GM19035 (cell line): ENCODE measurements at regions not wholly inside any gene's neighbourhood (a gene's known extent, or its start where the extent isn't known, plus 50 kb on each side); places are given as distances from the start of the nearest gene placed in this dataset.

Experiments
- ATAC-seq: cut with Tn5 transposase; IDR thresholded peaks from one replicate; pipeline ENCODE4 v1.9.1; 2021; ENCODE audit not compliant: unreplicated experiment

DNA sequence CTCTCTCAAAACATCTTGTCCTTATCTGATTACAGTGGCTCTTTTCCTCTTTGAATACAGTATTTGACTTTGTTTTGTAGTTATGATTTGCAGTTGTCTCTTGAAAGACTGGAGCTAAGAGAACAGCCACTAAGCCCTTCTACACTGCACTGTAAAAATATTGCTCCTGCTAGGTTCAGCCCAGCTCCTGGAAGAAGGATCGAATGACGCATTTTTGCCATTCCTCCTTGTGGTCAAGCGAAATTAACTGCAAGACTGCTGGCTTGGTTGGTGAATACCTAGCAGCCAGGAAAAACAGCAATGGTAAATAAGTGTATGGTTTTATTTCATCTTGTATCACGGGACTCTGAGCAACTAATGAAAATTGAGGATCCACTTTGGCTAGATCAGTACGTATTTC, 407.8 kb upstream of the CDH2 start:
- ATAC-seq = no peak

DNA sequence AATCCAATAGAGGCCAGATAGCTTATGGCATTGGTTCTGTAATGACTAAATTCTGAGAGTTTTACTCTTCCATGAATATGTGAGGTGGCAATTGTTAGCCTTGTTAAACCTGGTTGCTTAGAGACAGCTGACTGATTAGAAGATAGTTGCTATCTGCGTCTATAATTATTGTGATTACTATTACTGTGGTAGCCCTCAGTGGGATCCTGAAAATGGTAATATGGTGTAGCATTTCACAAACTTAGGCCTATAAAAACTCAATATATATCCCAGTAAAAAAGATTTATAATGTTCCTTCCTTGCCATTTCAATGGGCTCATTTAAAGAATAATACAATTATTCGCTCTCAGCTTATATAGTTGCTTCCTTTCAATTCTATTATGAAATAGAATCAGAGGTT, 405.8 kb upstream of the CDH2 start:
- ATAC-seq = no peak

DNA sequence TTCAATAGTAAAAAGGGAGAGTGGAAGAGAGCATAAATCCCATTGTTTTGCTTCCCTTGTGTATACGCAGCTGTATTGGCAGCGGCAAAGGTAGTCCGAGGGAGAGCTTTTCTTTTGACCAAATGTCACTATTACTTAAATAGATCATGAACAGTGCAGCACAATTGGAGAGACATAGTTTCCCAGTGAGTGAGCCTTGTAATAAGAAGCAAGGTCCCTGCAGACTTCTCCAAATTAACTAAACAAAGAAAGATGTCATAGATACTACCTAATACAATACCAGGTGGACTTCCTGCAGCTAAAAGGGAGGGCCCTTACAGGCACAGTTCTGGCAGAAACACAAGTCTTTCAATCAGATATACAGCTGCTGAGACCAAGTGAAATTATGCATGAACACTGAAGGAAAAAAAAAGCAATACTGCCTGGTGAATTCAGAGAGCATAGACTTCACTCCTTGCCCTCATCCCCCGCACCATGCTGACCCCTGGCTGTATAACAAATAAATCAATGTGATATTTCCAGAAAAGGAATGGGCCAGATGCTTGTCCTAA, 404.7 kb upstream of the CDH2 start:
- ATAC-seq = no peak

DNA sequence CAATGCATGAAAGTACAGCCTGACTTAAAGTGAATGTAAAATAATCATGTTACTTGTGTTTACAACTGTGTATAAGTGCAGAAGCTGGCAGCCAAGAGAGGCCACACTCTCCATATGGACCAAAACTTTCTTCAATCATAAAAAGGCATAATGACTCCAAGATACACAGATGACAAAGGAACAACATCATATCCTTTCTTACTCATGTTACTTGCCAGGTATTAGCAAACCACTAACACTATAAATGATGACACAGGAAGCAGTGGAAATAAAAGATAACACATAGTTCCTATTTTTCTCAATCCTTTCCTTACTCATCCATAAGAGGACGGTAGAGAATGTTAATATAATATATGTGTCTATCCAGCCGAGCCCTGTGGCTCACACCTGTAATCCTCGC, 400.0 kb upstream of the CDH2 start:
- ATAC-seq = no peak

DNA sequence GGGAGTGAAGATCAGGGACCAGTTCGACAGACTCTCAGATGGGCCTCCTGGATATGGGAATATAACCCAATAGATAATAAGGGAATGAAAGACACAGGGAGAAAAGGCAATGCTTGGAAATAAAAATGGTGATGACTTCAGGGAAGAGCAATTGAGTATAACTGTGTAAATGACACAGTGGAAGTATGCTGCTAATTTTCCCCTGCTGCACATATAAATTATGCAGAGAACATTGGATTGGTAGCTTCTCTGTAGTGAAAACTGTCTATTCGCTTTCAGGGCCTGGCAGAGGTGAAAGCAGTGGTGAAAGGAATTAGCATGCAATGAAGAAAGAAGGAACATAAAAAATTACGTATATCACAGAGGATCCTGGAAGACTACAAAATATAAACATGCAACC, 398.2 kb upstream of the CDH2 start:
- ATAC-seq = no peak

DNA sequence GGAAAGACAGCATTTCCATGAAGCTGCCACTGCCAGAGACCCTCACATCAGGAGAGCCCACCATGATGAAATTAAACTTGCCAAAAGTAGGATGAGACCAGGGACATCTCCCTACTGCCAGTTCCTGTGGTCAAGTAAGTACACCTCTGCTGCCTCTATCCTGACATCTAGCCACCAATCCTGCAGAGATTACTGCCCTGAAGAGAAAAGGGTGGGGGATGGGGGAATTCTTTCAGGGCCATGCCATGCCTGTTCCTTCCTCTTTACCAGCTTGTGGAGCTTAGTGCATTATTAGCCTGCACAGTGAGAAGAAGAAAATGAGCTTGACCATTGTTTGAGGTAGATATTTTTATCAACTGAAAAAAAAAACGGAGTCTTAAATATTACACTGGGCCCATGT, 397.2 kb upstream of the CDH2 start:
- no peak for ATAC-seq

DNA sequence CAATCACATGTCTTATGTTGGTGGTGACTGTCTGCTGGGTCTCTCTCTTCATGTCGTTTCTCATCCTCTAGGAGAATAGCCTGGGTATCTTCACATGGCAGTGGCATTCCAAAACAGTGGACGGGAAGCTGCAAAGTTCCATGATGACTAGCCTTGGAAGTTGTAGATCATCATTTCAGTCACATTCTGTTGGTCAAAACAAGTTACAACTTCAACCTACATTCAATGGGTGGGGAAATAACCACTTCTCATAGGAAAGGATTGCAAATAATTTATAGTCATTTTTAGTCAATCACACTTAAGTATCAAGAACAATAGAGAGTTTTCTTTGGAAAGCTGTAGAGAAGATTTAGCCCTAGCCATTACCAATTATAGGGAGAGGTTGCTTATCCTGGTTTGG, 395.0 kb upstream of the CDH2 start:
- no peak for ATAC-seq

DNA sequence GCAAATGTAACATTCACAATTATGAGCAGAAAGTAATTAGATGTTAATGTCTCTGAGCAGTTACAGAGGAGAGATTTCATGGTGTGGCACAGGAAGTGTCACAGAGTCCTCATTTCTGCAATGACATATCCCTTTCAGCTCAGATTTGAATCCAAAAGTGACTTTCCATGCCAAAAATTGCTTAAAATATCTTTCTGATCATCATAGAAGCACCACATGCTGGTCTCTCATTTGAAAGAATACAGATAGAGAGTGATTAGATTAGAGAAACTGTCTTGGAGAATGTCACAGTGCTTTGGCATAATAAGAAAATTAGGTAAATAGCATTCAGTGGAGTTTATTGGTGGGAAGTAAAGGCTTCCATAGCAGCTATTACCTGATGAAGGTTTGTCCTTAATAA, 383.4 kb upstream of the CDH2 start:
- ATAC-seq = no peak

DNA sequence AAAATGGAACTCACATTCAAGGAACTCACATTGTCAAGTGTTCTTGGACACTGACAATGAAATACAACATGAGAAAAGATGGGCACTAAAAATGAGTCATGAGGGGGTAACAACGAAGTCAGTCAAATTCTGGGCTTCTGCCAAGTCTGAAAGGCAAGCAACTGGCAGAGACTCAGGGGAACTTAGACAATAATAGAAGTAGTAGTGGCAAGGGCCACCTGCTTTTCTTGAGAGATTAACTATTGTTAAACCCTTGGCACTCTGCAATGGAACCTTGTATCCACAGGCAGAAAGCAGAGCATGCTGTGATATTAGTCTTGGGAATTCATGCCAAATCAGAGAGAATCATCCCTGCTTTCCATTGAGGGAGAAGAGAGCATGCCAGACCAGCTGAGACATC, 382.6 kb upstream of the CDH2 start:
- ATAC-seq = no peak

DNA sequence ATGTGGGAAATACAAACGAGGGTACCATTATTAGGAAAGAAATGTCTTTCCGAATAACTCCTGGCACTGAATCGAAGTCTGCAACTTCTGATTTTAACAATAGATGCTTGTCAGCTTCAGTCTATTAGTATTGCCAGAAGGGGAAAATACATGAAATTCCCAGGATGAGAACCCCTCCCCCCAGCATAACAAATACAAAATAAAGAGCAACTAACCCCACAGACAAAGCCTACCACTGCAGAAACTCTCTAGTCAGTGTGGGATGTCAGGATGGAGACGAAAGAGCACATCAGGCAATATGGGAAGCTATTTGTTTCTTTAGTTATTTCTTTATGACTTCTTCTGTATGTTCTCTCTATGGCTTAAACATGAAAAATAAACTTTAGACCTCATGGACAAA, 365.0 kb upstream of the CDH2 start:
- no peak for ATAC-seq

DNA sequence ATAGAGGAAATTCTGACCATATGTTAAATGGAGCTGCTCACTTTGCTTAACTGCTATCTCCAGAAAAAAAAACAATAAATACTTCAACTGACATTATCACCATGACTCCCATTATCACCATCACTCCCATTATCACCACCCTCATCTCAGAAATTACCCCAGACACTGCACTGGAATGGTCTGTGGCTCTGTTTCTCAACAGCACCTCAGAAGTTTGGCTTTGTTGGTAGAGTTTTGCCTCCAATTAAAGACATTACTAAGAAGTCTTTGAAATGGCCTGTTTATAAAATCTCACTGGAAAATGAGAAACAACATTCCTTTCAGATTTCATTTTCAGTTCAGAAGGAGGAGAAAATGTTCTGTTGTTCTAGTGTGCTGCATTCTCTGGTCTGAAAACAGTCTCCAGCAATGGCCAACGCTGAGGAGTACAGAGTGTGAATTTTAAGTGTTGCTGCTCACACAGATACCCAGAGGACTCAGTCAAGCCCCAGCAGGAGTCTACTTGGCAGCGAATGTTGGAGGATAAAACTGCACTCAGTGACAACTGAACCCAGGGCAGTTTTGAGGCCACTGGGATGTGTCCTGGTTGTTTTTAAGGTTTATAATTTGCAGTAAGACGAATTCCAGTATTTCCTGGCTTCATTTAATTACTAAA, 364.5 kb upstream of the CDH2 start:
- no peak for ATAC-seq

DNA sequence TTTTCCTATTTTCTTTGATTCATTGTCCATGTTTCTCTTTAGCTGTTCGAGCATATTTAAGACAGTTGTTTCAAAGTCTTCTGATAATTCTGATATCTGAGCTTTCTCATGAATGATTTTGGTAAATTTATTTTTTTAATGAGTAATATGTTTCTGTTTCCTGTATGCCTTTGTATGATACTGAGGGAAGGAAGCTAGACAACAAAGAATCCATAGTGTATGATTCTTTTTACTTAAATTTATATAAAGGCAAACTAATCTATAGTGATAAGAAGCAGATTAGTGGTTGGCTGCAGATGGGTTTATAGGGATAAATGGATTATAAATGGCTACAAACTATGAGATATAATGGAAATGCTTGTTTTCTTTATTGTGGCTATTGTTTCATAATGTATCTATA, 352.7 kb upstream of the CDH2 start:
- ATAC-seq = no peak

DNA sequence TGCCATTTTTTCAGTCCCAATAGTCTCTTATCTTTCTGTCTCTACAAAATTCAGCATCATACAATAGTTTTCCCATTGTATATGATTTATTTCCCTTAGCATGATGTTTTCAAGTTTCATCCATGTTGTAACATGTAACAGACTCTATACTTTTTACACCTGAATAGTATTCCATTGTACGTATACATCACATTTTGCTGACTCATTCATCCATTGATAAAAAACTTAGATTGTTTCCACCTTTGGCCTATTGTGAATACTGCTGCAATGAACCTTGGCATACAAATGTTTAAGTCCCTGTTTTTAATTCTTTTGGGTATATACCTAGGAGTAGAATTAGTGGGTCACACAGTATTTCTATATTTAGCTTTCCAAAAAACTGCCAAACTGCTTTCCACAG, 349.3 kb upstream of the CDH2 start:
- no peak for ATAC-seq

DNA sequence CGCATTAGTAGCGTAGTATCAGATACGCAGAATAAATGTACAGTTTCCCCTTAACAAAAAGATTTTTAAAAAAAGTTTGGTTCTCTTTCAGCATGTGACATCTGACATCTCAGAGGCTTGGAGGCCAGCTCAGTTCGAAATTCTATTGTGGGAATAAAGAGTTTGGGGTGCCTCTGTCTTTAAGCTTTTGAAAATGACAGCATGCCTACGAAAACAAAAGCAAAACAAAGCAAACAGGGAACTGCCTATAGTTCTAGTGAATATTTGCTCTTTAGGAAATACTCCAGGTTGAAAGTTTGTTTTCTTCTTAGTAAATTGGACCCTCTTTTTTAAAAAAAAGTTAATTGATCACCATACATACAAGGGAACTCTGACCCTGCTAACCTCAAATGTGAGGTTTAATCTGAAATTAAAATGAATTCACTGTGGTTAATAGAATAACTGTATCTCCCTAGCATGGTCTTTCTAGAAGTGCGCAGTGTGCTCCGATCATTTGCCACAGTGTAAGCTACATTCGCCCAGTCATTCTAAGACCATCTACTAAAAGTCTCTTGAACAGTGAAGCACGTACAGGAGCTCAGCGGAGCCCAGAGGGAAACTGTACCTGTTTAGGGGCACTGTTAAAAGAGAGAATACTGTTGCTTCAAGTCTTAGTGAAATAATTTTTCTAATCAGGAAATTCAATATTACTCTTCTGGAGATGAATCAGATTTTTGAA, 347.0 kb upstream of the CDH2 start:
- no peak for ATAC-seq

DNA sequence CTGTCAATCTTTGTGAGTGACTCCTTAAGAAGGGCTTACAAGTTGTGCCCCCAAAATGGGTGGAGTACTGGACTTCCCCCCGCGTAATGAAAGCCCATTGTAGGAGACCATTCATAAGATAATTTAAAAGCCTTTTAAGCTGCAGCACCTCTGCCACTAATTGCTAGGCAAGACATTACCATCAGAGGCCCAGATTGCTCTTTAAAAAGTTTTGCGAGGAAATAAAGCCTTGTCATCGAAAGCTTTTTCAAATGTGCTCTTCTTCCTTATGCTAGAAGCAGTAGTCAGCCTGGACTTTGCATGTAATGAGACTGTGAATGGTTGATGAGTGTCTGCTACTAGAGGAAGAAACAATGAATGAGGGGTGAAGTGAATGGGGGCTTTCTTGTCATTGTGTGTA, 345.3 kb upstream of the CDH2 start:
- no peak for ATAC-seq

DNA sequence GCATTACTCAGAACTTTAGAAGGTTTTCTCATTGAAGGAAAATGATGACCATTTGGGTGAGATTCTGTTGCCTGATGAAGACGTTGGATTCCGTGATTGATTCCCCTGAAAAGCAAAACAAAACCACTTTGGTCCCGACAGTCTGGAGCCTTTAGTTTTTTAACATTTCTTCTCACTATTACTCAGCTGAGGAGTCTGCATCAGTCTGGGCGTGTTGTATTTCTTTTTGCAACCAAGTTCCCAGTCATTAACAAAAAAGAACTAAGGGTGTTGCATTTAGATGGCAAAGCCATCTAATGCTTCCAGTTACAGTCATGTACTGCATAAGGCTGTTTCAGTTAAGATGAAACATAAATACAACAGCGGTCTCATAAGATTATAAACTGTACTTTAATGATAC, 343.1 kb upstream of the CDH2 start:
- no peak for ATAC-seq

DNA sequence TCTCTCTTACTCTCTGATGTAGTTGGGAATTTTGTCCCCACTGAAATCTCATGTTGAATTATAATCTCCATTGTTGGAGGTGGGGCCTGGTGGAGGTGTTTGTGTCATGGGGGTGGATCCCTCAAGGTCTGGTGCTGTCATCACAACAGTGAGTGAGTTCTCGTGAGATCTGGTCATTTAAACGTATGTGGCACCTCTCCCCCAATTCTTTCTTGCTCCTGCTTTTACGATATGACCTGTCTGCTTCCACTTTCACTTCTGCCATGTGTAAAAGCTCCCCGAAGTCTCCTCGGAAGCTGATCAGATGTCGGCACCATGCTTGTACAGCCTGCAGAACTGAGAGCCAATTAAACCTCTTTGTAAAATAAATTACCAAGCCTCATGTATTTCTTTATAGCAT, 337.8 kb upstream of the CDH2 start:
- no peak for ATAC-seq

DNA sequence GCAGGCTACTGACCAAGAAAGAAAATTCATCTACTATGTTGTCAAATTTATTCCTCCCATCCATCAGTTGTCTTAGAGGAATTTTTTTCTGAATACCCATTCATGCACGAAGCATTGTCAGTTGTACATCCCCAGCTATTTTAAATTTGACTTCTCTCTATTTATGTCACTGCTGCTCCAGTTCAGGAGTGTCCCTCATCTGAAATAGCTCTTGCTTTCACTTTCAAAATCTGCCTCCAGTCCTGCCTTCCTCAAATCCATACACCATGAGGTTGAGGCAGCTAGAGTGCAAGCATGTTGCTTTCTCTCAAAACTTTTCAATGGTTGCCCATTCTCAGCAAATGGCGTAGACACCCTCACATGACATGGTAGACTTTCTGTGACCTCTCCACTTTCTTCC, 335.4 kb upstream of the CDH2 start:
- ATAC-seq = no peak

DNA sequence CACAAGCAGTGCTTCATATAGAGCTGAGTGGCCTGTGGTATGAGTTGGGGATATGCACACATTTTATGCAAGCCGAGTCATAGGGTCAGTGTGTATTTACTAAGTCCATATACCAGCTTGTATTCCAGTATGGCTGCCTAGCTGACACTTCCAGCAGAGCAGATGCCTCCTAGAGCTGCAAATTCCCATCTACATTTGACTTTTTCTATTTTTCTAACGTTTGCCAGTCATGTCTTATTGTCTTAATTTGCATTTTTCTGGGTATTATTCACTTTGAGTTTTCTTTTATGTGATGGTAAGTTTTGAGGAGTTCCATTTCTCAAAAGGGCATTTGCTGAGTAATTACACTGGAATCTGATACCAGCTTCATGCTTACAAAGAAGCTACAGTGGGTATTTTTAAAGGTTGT, 334.5 kb upstream of the CDH2 start:
- no peak for ATAC-seq

DNA sequence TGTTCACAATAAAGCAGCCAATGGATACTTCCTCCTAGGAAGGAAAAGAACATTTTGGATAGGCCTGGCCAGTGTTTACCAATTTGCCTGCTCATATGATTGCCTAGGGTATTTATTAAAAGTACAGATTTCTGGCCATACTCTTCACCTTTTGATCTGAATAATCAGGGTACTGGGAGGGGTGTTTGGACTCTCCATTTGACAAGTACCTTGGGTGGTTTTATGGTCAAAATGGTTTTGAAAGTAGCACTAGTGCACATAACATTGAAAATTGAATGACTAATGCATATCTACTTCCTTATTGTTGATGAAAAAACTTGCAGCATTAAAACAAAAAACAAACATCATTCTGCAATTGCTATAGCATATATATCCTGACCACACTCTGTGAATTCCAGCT, 333.3 kb upstream of the CDH2 start:
- no peak for ATAC-seq

DNA sequence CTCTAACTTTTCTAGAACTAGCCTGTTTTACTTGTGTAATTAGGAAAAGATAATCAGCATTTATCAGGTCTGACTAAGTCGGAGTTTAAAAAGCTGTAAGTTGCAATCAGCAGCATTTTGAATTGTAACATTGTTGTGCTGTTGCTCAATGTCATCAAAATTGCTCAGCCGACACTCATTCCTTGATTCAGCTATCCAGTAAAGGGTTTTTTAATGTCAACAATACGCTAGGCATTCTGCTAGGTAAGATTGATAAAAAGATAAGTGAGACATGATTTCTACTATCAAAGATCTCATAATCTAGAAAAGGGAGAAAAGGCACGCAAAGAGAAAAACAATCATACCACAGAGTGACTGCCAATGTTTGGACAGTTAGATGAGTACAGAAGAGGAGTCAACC, 327.1 kb upstream of the CDH2 start:
- no peak for ATAC-seq

DNA sequence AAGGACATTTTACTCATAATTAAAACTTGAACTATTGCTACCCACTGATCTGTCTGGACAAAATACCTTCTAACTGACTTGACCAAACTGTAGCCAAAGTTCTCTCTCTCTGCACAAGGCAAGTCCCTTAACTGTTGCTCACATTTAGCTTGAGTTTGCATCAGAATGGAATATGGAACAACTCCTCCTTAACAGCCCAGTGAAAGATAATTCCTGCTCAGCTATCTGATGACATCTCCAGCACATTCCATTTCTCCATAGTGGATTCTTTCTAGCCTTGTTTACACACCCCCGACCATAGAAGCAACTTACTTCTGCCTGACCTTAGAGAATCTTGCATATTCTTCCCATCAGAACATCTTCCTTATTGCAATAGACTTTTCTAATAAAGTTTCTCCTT, 317.2 kb upstream of the CDH2 start:
- no peak for ATAC-seq

DNA sequence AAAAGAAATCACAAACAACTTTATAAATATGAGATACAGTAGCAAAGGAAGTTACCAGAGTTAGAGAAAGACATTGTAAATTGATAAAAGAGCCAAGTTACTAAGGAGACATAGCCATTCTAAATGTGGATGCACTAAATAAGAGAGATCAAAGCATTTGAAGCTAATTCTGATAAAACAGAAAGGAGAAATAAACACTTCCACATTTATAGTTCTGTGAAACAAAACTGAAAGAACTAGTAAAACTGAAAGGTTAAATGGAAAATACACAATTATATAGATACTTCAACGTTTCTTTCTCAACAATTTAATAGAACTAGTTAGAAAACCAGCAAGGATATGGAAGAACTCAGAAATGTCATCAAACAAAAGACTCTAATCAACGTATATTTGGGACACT, 309.0 kb upstream of the CDH2 start:
- peak; percentile 71 for ATAC-seq
